Prostate gland (tissue), 2 donors: ENCODE measurements at regions not wholly inside any gene's neighbourhood (a gene's known extent, or its start where the extent isn't known, plus 50 kb on each side); places are given as distances from the start of the nearest gene placed in this dataset.
"Not testable (repeated sequence)": the region's sequence is repeated elsewhere in the genome, so short reads cannot be mapped to it uniquely, and the experiment has no call there.

ENCODE experiments used
- POLR2AphosphoS5 ChIP-seq: sonication (generic); formaldehyde crosslinking; IDR thresholded peaks from one replicate; pipeline ENCODE4 v1.6.1; 2017; ENCODE audit warnings: antibody characterized with exemption
- TF ChIP-seq, protein P1 (sequence below), 4 experiments: fragments of 200-600 bp in 2 of 4; fragments of 450-650 bp in 2 of 4; sonication (generic) in 2 of 4; IDR thresholded peaks; 1 replicate in 3 of 4; 2 replicates in 1 of 4; pipeline ENCODE4 v1.5.1; 2016 to 2019; ENCODE audit warnings: antibody characterized with exemption in 4 of 4, mild to moderate bottlenecking in 2 of 4, moderate library complexity in 2 of 4

DNA sequence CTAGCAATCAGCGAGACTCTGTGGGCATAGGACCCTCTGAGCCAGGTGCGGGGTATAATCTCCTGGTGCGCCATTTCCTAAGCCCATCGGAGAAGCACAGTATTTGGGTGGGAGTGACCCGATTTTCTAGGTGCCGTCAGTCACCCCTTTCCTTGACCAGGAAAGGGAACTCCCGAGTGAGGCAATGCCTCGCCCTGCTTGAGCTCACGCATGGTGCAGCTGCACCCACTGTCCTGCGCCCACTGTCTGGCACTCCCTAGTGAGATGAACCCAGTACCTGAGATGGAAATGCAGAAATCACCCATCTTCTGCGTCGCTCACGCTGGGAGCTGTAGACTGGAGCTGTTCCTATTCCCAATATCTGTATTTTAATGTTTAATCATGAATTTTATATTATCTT lies 408.6 kb downstream of the TDRD3 start:
- TF ChIP-seq, protein P1, sequence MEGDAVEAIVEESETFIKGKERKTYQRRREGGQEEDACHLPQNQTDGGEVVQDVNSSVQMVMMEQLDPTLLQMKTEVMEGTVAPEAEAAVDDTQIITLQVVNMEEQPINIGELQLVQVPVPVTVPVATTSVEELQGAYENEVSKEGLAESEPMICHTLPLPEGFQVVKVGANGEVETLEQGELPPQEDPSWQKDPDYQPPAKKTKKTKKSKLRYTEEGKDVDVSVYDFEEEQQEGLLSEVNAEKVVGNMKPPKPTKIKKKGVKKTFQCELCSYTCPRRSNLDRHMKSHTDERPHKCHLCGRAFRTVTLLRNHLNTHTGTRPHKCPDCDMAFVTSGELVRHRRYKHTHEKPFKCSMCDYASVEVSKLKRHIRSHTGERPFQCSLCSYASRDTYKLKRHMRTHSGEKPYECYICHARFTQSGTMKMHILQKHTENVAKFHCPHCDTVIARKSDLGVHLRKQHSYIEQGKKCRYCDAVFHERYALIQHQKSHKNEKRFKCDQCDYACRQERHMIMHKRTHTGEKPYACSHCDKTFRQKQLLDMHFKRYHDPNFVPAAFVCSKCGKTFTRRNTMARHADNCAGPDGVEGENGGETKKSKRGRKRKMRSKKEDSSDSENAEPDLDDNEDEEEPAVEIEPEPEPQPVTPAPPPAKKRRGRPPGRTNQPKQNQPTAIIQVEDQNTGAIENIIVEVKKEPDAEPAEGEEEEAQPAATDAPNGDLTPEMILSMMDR (IDR thresholded peaks at IDR 0.05), result not testable (repeated sequence)
- not testable (repeated sequence) for TF ChIP-seq POLR2AphosphoS5
